GM20000 (cell line): ENCODE measurements at regions not wholly inside any gene's neighbourhood (a gene's known extent, or its start where the extent isn't known, plus 50 kb on each side); places are given as distances from the start of the nearest gene placed in this dataset.

Experiments used
- DNase-seq: peaks from one replicate; pipeline ENCODE4 v3.0.0; 2012; ENCODE audit warnings: low spot score
- TF ChIP-seq, protein P1 (sequence below): IDR thresholded peaks from 2 replicates; pipeline ENCODE4 v1.5.1; 2012; ENCODE audit warnings: mild to moderate bottlenecking, control low read depth; ENCODE audit errors: extremely low read depth, missing control alignments

DNA sequence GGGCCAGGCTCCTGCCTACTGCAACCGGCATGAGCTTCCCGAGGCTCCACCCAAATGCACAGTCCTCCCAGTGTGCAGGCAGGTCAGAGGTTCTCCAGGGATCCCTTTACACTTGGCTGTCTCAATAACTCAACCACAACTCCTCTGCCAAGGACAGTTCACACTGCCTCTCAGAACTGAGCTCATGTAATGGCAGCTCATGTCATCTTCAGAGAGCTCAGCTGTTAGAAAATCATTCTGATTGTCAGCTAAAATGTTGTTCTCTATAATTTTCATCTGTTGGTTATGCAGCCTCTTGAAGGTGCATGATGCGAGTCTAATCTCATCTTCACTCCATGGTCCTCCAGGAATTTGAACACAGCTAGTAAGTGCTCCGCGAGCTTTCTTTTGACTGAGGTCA, 76.7 kb downstream of the SST start:
- TF ChIP-seq, protein P1, sequence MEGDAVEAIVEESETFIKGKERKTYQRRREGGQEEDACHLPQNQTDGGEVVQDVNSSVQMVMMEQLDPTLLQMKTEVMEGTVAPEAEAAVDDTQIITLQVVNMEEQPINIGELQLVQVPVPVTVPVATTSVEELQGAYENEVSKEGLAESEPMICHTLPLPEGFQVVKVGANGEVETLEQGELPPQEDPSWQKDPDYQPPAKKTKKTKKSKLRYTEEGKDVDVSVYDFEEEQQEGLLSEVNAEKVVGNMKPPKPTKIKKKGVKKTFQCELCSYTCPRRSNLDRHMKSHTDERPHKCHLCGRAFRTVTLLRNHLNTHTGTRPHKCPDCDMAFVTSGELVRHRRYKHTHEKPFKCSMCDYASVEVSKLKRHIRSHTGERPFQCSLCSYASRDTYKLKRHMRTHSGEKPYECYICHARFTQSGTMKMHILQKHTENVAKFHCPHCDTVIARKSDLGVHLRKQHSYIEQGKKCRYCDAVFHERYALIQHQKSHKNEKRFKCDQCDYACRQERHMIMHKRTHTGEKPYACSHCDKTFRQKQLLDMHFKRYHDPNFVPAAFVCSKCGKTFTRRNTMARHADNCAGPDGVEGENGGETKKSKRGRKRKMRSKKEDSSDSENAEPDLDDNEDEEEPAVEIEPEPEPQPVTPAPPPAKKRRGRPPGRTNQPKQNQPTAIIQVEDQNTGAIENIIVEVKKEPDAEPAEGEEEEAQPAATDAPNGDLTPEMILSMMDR: no peak

DNA sequence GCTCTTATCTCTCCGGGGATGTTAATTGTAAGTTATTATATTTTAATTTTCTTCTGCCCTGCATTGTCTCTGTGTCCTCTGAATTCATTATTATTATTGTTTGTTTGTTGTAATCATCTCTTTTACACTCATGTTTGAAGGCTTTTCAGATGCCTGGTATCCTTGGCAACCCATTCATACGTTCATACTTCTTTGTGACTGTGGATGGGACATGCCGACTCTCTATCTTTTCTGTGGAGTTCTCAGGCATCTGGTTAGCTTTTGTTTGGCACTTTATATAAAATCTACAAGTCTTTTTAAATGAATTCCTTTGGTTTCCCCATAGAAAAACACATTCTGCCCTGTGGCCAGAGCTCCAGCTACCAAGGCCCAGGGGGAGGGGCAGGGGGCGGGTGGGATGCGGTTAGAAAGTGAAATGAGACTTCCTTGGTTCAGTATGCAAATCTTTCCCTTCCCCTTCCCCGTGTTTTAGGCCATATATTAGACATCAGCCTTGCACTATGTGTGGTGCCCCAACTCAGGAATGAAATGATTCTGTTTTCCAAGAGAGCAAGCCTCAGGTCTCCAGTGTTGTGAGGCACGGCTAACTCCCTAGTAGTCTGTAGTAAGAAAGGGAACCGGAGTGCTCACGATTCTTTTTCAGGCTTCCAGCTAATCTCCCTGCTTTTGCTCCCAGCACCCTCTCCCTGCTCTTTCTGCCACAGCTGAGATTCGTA, 79.2 kb downstream of the SST start:
- TF ChIP-seq, protein P1: no peak
- DNase-seq: no peak

More for the DNA sequence above, 76.7 kb downstream of the SST start:
- no peak for DNase-seq

DNA sequence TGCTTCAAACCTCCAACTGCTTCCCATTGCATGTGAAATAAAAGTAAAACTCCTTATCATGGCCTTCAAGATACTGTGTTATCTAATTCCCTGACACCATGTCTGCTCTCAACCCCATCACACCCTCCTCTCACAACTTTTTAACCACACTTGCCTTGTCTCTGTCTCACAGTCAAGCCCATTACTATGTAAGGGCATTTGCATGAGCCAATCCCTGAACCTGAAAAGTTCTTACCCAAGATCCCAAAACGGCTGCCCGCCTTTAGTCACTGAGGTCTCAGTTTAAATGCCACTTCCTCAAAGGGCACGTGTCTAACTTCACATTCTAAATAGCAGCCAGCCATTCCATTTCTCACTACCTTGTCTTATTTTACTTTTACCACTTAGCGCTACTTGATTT, 83.1 kb downstream of the SST start:
- TF ChIP-seq, protein P1: no peak
- DNase-seq: no peak

DNA sequence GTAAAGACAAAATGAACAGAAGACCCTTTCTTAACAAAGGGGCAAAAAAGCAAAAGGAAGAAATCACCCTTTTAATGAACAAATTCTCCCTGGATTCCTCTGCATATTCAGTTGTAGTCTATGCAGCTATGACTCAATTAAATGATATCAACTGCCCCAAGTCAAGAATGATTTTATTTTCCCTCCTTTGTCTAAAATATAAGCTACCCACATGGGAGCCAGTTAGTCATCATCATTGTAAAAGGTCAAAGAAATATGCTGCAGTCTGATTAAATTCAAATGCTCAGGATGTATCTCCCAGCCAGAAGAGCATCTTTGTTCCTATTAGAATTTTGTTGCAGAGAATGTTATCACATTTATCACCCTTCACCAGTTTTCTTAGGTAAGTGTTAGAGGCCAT, 84.0 kb downstream of the SST start:
- no peak for DNase-seq
- TF ChIP-seq, protein P1: no peak

DNA sequence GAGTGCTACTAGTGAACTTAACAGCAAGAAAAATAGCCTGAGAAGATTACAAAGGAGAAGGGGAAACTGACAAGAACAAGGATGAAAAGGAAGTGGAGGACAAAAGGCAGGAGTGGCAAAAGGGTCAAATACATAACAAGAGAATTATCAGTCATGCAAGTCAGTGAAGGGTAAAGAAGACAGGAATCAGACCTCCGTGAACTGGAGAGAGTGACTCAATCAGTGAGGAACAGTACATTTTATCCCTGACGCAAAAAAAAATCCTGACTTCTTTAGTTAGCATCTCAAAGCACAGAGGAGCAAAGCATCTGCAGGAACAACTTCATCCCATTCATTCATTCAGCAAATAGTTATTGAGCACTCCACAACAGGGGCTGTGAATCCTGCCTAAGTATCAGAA, 97.8 kb downstream of the SST start:
- DNase-seq: no peak
- TF ChIP-seq, protein P1: no peak

DNA sequence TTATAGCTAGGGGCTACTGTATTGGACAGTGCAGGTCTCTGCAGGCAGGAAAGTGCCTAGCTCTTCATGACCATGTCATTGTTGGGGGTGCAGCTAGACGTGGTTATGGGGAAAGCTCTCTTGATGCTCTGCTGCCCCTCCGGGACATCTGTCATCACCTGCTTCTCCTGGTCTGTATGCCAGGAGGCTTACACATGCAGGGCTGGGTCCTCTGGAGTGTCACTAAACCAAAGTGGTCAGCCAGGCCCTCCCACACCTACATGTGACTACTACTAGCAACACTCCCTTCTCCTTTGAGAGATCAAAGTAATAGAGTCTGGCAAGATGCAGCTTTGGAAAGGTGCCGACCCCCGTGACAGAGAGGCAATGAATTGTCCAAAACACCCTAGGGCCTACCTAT, 98.5 kb downstream of the SST start:
- DNase-seq: no peak
- TF ChIP-seq, protein P1: no peak

DNA sequence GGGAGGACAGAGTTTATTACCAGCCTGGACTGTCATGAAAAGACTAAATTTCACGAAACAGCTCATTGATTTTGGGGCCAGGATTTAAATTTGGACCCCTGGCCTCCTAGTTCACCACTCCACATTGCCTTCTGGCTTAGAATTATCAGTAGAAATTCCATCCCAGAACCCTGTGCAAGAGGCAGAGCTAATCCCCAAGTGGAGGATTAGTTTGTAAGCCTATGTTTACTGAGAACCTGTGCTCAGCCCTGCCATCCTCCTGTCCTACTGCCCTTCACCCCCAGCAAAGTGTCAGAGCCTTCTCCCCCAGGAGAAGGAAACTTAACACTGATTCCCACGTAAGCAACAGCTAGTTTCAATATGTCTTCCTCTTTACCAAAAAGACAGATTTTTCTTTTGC, 99.4 kb downstream of the SST start:
- no peak for DNase-seq
- TF ChIP-seq, protein P1: no peak
